H9 (cell line): ENCODE measurements at regions not wholly inside any gene's neighbourhood (a gene's known extent, or its start where the extent isn't known, plus 50 kb on each side); places are given as distances from the start of the nearest gene placed in this dataset.

Experiments used
- DNase-seq: peaks from one replicate; pipeline ENCODE4 v3.0.0-alpha.2; 2017
- H2AFZ ChIP-seq: one replicate; pipeline ENCODE4 v1.6.1; 2013; ENCODE audit warnings: mild to moderate bottlenecking, low read length, control low read depth, moderate library complexity
- H2AK5ac ChIP-seq: 2 replicates; pipeline ENCODE4 v1.6.1; 2013; ENCODE audit warnings: low read length, control low read depth, mixed read lengths; ENCODE audit not compliant: insufficient read length
- H2BK120ac ChIP-seq: one replicate; pipeline ENCODE4 v1.6.1; 2013; ENCODE audit warnings: low read depth, mild to moderate bottlenecking, low read length, control low read depth, inconsistent platforms; ENCODE audit not compliant: poor library complexity, severe bottlenecking
- H2BK12ac ChIP-seq: 2 replicates; pipeline ENCODE4 v1.6.1; 2013; ENCODE audit warnings: low read length, control low read depth, mixed read lengths, low read depth; ENCODE audit not compliant: insufficient read length
- H2BK15ac ChIP-seq: 2 replicates; pipeline ENCODE4 v1.6.1; 2013; ENCODE audit warnings: low read depth, low read length, control low read depth
- H2BK20ac ChIP-seq: one replicate; pipeline ENCODE4 v1.6.1; 2013; ENCODE audit warnings: low read depth, mild to moderate bottlenecking, low read length, control low read depth, inconsistent platforms; ENCODE audit not compliant: poor library complexity, severe bottlenecking
- H2BK5ac ChIP-seq: 2 replicates; pipeline ENCODE4 v1.6.1; 2013; ENCODE audit warnings: low read length, control low read depth, mixed read lengths; ENCODE audit not compliant: insufficient read length
- H3K14ac ChIP-seq: 2 replicates; pipeline ENCODE4 v1.6.1; 2013; ENCODE audit warnings: low read length, control low read depth; ENCODE audit not compliant: insufficient read depth
- H3K18ac ChIP-seq: 2 replicates; pipeline ENCODE4 v1.6.1; 2013; ENCODE audit warnings: low read depth, mild to moderate bottlenecking, mixed read lengths, low read length, control low read depth; ENCODE audit not compliant: insufficient read length
- H3K23ac ChIP-seq: 2 replicates; pipeline ENCODE4 v1.6.1; 2013; ENCODE audit warnings: low read length, control low read depth, mixed read lengths, low read depth; ENCODE audit not compliant: insufficient read length
- H3K23me2 ChIP-seq: 2 replicates; pipeline ENCODE4 v1.6.1; 2013; ENCODE audit warnings: low read depth, mild to moderate bottlenecking, mixed read lengths, low read length, control low read depth; ENCODE audit not compliant: insufficient read length, poor library complexity, severe bottlenecking
- H3K27ac ChIP-seq: 2 replicates; pipeline ENCODE4 v1.5.1; 2013; ENCODE audit warnings: low read length, control low read depth, mixed read lengths, low read depth; ENCODE audit not compliant: insufficient read length
- H3K27me3 ChIP-seq: 2 replicates; pipeline ENCODE4 v1.6.1; 2013; ENCODE audit warnings: low read length, control low read depth, inconsistent platforms; ENCODE audit not compliant: insufficient read depth
- H3K4ac ChIP-seq: 2 replicates; pipeline ENCODE4 v1.6.1; 2013; ENCODE audit warnings: low read depth, mild to moderate bottlenecking, control low read depth, inconsistent platforms, low read length, moderate library complexity
- H3K4me1 ChIP-seq: 2 replicates; pipeline ENCODE4 v1.6.1; 2013; ENCODE audit warnings: low read length, control low read depth, inconsistent platforms; ENCODE audit not compliant: insufficient read depth
- H3K4me2 ChIP-seq: 2 replicates; pipeline ENCODE4 v1.6.1; 2013; ENCODE audit warnings: low read length, control low read depth, mixed read lengths; ENCODE audit not compliant: insufficient read length, insufficient read depth
- H3K56ac ChIP-seq: 2 replicates; pipeline ENCODE4 v1.6.1; 2013; ENCODE audit warnings: low read depth, mild to moderate bottlenecking, mixed read lengths, low read length, control low read depth; ENCODE audit not compliant: insufficient read length
- H3K79me1 ChIP-seq: 2 replicates; pipeline ENCODE4 v1.6.1; 2013; ENCODE audit warnings: low read depth, mild to moderate bottlenecking, moderate library complexity, low read length, control low read depth, inconsistent platforms; ENCODE audit not compliant: insufficient read depth, poor library complexity, severe bottlenecking
- H3K79me2 ChIP-seq: 2 replicates; pipeline ENCODE4 v1.6.1; 2013; ENCODE audit warnings: low read length, control low read depth, inconsistent platforms; ENCODE audit not compliant: insufficient read depth
- H3K9ac ChIP-seq: 2 replicates; pipeline ENCODE4 v1.6.1; 2013; ENCODE audit warnings: low read length, control low read depth, mixed read lengths; ENCODE audit not compliant: insufficient read length; ENCODE audit errors: extremely low read depth
- H3K9me3 ChIP-seq: one replicate; pipeline ENCODE4 v1.6.1; 2013; ENCODE audit warnings: low read depth, low read length, inconsistent platforms; ENCODE audit not compliant: control insufficient read depth
- H3T11ph ChIP-seq: one replicate; pipeline ENCODE4 v1.6.1; 2013; ENCODE audit warnings: mild to moderate bottlenecking, low read length, control low read depth, inconsistent platforms
- H4K20me1 ChIP-seq: one replicate; pipeline ENCODE4 v1.6.1; 2013; ENCODE audit not compliant: control insufficient read depth, insufficient read length, insufficient read depth
- H4K5ac ChIP-seq: 2 replicates; pipeline ENCODE4 v1.6.1; 2013; ENCODE audit warnings: low read depth, mild to moderate bottlenecking, mixed read lengths, low read length, control low read depth; ENCODE audit not compliant: insufficient read length
- H4K8ac ChIP-seq: replicated peaks from 2 replicates; pipeline ENCODE4 v1.6.1; 2013; ENCODE audit warnings: low read length, control low read depth, mixed read lengths, low read depth; ENCODE audit not compliant: insufficient read length
- H4K91ac ChIP-seq: 2 replicates; pipeline ENCODE4 v1.6.1; 2013; ENCODE audit warnings: low read depth, mild to moderate bottlenecking, moderate library complexity, mixed read lengths, low read length, control low read depth; ENCODE audit not compliant: insufficient read length
- H3K27ac Mint-ChIP-seq, 3 experiments: 2 replicates in 2 of 3; 3 replicates in 1 of 3; pipeline ENCODE4 v1.8.0; 2020 to 2021; ENCODE audit warnings: mixed read lengths in 3 of 3, mild to moderate bottlenecking in 1 of 3, moderate library complexity in 1 of 3
- H3K27me3 Mint-ChIP-seq: 2 replicates; pipeline ENCODE4 v1.8.0; 2021; ENCODE audit warnings: low read depth, mild to moderate bottlenecking, moderate library complexity, mixed read lengths
- H3K36me3 Mint-ChIP-seq, 3 experiments: 2 replicates in 2 of 3; 3 replicates in 1 of 3; pipeline ENCODE4 v1.8.0; 2020 to 2021; ENCODE audit warnings: low read depth in 3 of 3, mixed read lengths in 3 of 3; ENCODE audit not compliant: insufficient read depth in 1 of 3
- H3K4me1 Mint-ChIP-seq, 2 experiments: 2 replicates each; pipeline ENCODE4 v1.8.0; 2020; ENCODE audit warnings: mixed read lengths in 2 of 2
- H3K4me3 Mint-ChIP-seq, 2 experiments: 2 replicates in 1 of 2; 3 replicates in 1 of 2; pipeline ENCODE4 v1.8.0; 2020 to 2021; ENCODE audit warnings: mild to moderate bottlenecking in 2 of 2, mixed read lengths in 2 of 2, moderate library complexity in 1 of 2
- H3K9me3 Mint-ChIP-seq, 2 experiments: 2 replicates in 1 of 2; 3 replicates in 1 of 2; pipeline ENCODE4 v1.8.0; 2020; ENCODE audit warnings: mild to moderate bottlenecking in 2 of 2, mixed read lengths in 2 of 2, moderate library complexity in 1 of 2
- TF ChIP-seq, protein P1 (sequence below): fragments of 200-600 bp; sonication (generic); conservative IDR thresholded peaks from 3 replicates; pipeline ENCODE4 v1.8.0; 2021; ENCODE audit warnings: antibody characterized with exemption, mild to moderate bottlenecking

DNA sequence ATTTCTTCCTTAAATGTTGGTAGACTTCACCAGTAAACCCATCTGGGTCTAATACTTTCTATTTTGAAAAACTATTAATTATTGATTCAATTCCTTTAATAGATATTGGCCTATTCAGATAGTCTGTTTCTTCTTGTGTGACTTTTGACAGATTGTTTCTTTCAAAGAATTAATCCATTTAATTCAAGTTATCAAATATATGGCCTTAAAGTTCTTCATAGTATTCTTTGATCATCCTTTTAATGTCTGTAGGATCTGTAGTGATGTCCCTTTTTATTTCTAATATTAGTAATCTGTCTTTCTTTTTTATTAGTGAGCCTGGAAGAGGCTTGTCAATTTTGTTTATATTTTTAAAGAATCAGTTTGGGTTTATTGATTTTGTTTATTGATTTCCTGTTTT, 190.0 kb downstream of the SLC38A4 start:
- DNase-seq, result no peak
- H3K9me3 ChIP-seq, result peaks cover 7% of the 10 kb centered on the region
- no peak overlapping the region for H3K56ac ChIP-seq
- no peaks in the 10 kb centered on the region for H3K79me2 ChIP-seq
- no peak overlapping the region for H3K14ac ChIP-seq
- H4K8ac ChIP-seq, result no peak overlapping the region
- H3K4me1 ChIP-seq, result peaks cover 4% of the 10 kb centered on the region; the same call in 1 of the 2 replicates
- H2AK5ac ChIP-seq, result no peak overlapping the region
- peaks cover 26 to 47% (median 31%) of the 10 kb centered on the region in 3 experiments for H3K36me3 Mint-ChIP-seq
- H3K79me1 ChIP-seq, result no peaks in the 10 kb centered on the region
- H2BK20ac ChIP-seq, result no peak overlapping the region
- no peak overlapping the region for H3K4ac ChIP-seq
- no peak overlapping the region for H2BK15ac ChIP-seq
- TF ChIP-seq, protein P1, sequence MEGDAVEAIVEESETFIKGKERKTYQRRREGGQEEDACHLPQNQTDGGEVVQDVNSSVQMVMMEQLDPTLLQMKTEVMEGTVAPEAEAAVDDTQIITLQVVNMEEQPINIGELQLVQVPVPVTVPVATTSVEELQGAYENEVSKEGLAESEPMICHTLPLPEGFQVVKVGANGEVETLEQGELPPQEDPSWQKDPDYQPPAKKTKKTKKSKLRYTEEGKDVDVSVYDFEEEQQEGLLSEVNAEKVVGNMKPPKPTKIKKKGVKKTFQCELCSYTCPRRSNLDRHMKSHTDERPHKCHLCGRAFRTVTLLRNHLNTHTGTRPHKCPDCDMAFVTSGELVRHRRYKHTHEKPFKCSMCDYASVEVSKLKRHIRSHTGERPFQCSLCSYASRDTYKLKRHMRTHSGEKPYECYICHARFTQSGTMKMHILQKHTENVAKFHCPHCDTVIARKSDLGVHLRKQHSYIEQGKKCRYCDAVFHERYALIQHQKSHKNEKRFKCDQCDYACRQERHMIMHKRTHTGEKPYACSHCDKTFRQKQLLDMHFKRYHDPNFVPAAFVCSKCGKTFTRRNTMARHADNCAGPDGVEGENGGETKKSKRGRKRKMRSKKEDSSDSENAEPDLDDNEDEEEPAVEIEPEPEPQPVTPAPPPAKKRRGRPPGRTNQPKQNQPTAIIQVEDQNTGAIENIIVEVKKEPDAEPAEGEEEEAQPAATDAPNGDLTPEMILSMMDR, result no peak
- peaks cover 3 to 4% of the 10 kb centered on the region in 2 experiments; a peak in 3 of 4 replicates for H3K4me1 Mint-ChIP-seq
- H4K20me1 ChIP-seq, result no peaks in the 10 kb centered on the region
- no peak overlapping the region for H2BK120ac ChIP-seq
- H3K23ac ChIP-seq, result no peak overlapping the region
- H4K91ac ChIP-seq, result no peak overlapping the region
- no peak overlapping the region for H3T11ph ChIP-seq
- no peak overlapping the region for H3K27ac Mint-ChIP-seq
- H2BK12ac ChIP-seq, result no peak overlapping the region
- no peaks in the 10 kb centered on the region for H3K23me2 ChIP-seq
- no peak overlapping the region for H2BK5ac ChIP-seq
- H3K9ac ChIP-seq, result no peak overlapping the region
- H3K4me2 ChIP-seq, result no peak overlapping the region
- no peaks in the 10 kb centered on the region for H3K27me3 ChIP-seq
- no peak overlapping the region for H4K5ac ChIP-seq
- H2AFZ ChIP-seq, result no peak overlapping the region
- H3K18ac ChIP-seq, result no peak overlapping the region
- H3K27ac ChIP-seq, result no peak overlapping the region
- no peak overlapping the region for H3K4me3 Mint-ChIP-seq
- no peaks in the 10 kb centered on the region for H3K27me3 Mint-ChIP-seq
- peaks cover 40 to 56% of the 10 kb centered on the region in 2 experiments for H3K9me3 Mint-ChIP-seq
